ENCODE measurements at regions not wholly inside any gene's neighbourhood (a gene's known extent, or its start where the extent isn't known, plus 50 kb on each side); places are given as distances from the start of the nearest gene placed in this dataset.
"Not testable (repeated sequence)": the region's sequence is repeated elsewhere in the genome, so short reads cannot be mapped to it uniquely, and the experiment has no call there.

- no peak for TF ChIP-seq ELK1 (IDR thresholded peaks at IDR 0.05; ENCODE audit: low read depth, low read length)
- no peak for TF ChIP-seq NFXL1 (IDR thresholded peaks at IDR 0.05; ENCODE audit: borderline replicate concordance)
- TF ChIP-seq MLLT1 (IDR thresholded peaks at IDR 0.05): no peak
- no peak for TF ChIP-seq YY1 (IDR thresholded peaks at IDR 0.05; ENCODE audit: low read depth, low read length)
- TF ChIP-seq NFYA (IDR thresholded peaks at IDR 0.05; ENCODE audit: borderline replicate concordance, low read depth, low read length): no peak
Measured at GRCh38 chr1:109840011-109840629, 70.5 kb upstream of the CSF1 start (continued).

- intact Hi-C loops (cut with micrococcal nuclease; ENCODE audit: unreplicated experiment); RAD21 ChIA-PET (ENCODE audit: unreplicated experiment); ATAC-seq; H4K20me1 ChIP-seq (ENCODE audit: control insufficient read depth, insufficient read depth); H3K79me2 ChIP-seq (ENCODE audit: control insufficient read depth, insufficient read depth, low read length); H3K9me3 ChIP-seq (replicated peaks; ENCODE audit: control insufficient read depth, insufficient read depth, low read length); H3K27me3 ChIP-seq (replicated peaks in 1 of 2; ENCODE audit: control insufficient read depth in 2 of 2, insufficient read depth in 2 of 2, low read length in 1 of 2); in situ Hi-C loops (cut with MboI); H3K4me1 ChIP-seq (ENCODE audit: control insufficient read depth, insufficient read depth, low read length); SMC1A ChIA-PET (ENCODE audit: uncharacterized antibody, unreplicated experiment); FAIRE-seq; DNase-seq (ENCODE audit: low read depth, low spot score); H3K27ac ChIP-seq (ENCODE audit: control insufficient read depth, insufficient read depth); POLR2A ChIA-PET; H3K4me3 ChIP-seq; H2AFZ ChIP-seq (ENCODE audit: control insufficient read depth, low read depth, low read length); H3K9ac ChIP-seq (ENCODE audit: control insufficient read depth, insufficient read depth, low read length); H3K4me2 ChIP-seq (ENCODE audit: control insufficient read depth, insufficient read depth); H3K36me3 ChIP-seq (ENCODE audit: control insufficient read depth in 2 of 2, insufficient read depth in 2 of 2, low read length in 1 of 2); BruUV-seq (replicated peaks): not testable (repeated sequence)
- WGBS (ENCODE audit: insufficient coverage, insufficient replicate concordance, low lambda C conversion rate, missing lambda C conversion rate): 21% methylated on average over 1 of the region's 1 CpG
- CTCF ChIA-PET: interaction anchor here (1.0 kb wide), 1 partner anchor 24 kb away, joined by 4 read pairs; no protein-coding TSS in a partner anchor
Measured at GRCh38 chr1:109839276-109839675, 71.4 kb upstream of the CSF1 start.

Measured in GM12878 (cell line).